ENCODE measurements at regions not wholly inside any gene's neighbourhood (a gene's known extent, or its start where the extent isn't known, plus 50 kb on each side); places are given as distances from the start of the nearest gene placed in this dataset.

GRCh38 chr4:38532908-38533499 lies 131.0 kb upstream of the KLF3 start:
- Histone ChIP-seq H3K4me1 (ENCODE audit: insufficient read depth, low read length) (peaks cover 42% of the 10 kb centered on the region), H3K36me3 (replicated peaks in 1 of 2; ENCODE audit: control insufficient read depth in 1 of 2, insufficient read depth in 2 of 2, low read length in 2 of 2) (no peaks in the 10 kb centered on the region), H3K27ac (ENCODE audit: extremely low read length, insufficient read depth, low read length) (no peak overlapping the region), H3K9ac (ENCODE audit: insufficient read depth, low read depth, low read length) (no peak overlapping the region), H3K79me2 (ENCODE audit: insufficient read depth, low read length) (no peaks in the 10 kb centered on the region), H3K27me3 (ENCODE audit: control insufficient read depth in 1 of 2, insufficient read depth in 2 of 2, low read length in 2 of 2) (peaks cover 0 to 3% of the 10 kb centered on the region in 2 experiments; a peak in 1 of 5 replicates), H4K20me1 (ENCODE audit: insufficient read depth, low read length) (no peaks in the 10 kb centered on the region), H2AFZ (ENCODE audit: low read length) (no peak overlapping the region), H3K4me2 (ENCODE audit: low read depth, low read length) (no peak overlapping the region), H3K4me3 (replicated peaks in 1 of 3; ENCODE audit: insufficient read depth in 1 of 3, low read depth in 2 of 3, low read length in 3 of 3) (no peak overlapping the region), H3K9me3 (ENCODE audit: low read length) (no peaks in the 10 kb centered on the region)
- BruUV-seq (replicated peaks) = no TSS peak
- ChIA-PET CTCF (ENCODE audit: low intra/inter-chr PET ratio, low total read pairs) (no interaction called here), POLR2A (no interaction called here)
- ATAC-seq (no peak), FAIRE-seq (no peak), DNase-seq (ENCODE audit: low spot score) (no peak)
- intact Hi-C loops (cut with micrococcal nuclease; ENCODE audit: unreplicated experiment) = no loop called here
- TF ChIP-seq MED8 (CRISPR knock-in tag; IDR thresholded peaks at IDR 0.05; ENCODE audit: insufficient replicate concordance) (no peak), ZNF569 (CRISPR knock-in tag; IDR thresholded peaks at IDR 0.05; ENCODE audit: borderline replicate concordance) (no peak), SRSF4 (IDR thresholded peaks at IDR 0.05; ENCODE audit: low read depth, low read length, poor library complexity, severe bottlenecking) (no peak), ZHX2 (IDR thresholded peaks at IDR 0.05; ENCODE audit: low read depth) (no peak), ZHX2 (CRISPR knock-in tag; IDR thresholded peaks at IDR 0.05; ENCODE audit: borderline replicate concordance) (no peak), ZNF891 (CRISPR knock-in tag; IDR thresholded peaks at IDR 0.05) (no peak), SAP130 (CRISPR knock-in tag; IDR thresholded peaks at IDR 0.05; ENCODE audit: low read depth) (no peak), NFKBIZ (CRISPR knock-in tag; IDR thresholded peaks at IDR 0.05) (no peak), ZSCAN9 (CRISPR knock-in tag; IDR thresholded peaks at IDR 0.05; ENCODE audit: borderline replicate concordance) (no peak), KDM5A (IDR thresholded peaks at IDR 0.05; ENCODE audit: borderline replicate concordance, low read length) (no peak), BORCS8-MEF2B (CRISPR knock-in tag; IDR thresholded peaks at IDR 0.05) (no peak), ESRRA (CRISPR knock-in tag; IDR thresholded peaks at IDR 0.05; ENCODE audit: low read depth) (no peak), MYNN (CRISPR knock-in tag; IDR thresholded peaks at IDR 0.05; ENCODE audit: low read depth) (no peak), ETS1 (CRISPR knock-in tag; IDR thresholded peaks at IDR 0.05) (no peak), ZNF17 (CRISPR knock-in tag; IDR thresholded peaks at IDR 0.05) (no peak), HCFC1 (IDR thresholded peaks at IDR 0.05; ENCODE audit: low read depth, low read length) (no peak), CBX1 (IDR thresholded peaks at IDR 0.05; ENCODE audit: low read depth) (no peak), CREM (IDR thresholded peaks at IDR 0.05) (no peak), CREM (CRISPR knock-in tag; IDR thresholded peaks at IDR 0.05) (no peak)
- in situ Hi-C loops (cut with HindIII; ENCODE audit: extremely low pct_ligation_motif_present, low pct_unique_long_range_greater_than_20kb) = no loop called here
- 37% methylated on average over 6 of the region's 6 CpGs for WGBS (ENCODE audit: low lambda C conversion rate)
